Activated CD8-positive, alpha-beta memory T cell treated with anti-CD3 and anti-CD28 coated beads, Interleukin-2, amount 10 ng/mL, durations not matched to agents 7 days and 5 days (primary cell): ENCODE measurements at regions not wholly inside any gene's neighbourhood (a gene's known extent, or its start where the extent isn't known, plus 50 kb on each side); places are given as distances from the start of the nearest gene placed in this dataset.

ENCODE experiments used
- ATAC-seq: fragments of 150-1000 bp; cut with Tn5 transposase; one replicate; pipeline ENCODE4 v1.10.0; 2021; ENCODE audit warnings: moderate library complexity
- CTCF ChIA-PET: fragments of 350-600 bp; sonication (Branson Sonifier 250); formaldehyde crosslinking; loops from one replicate; lab custom pipeline; 2021; ENCODE audit warnings: antibody characterized with exemption; lab: Charles Lee
- DNase-seq: peaks from one replicate; pipeline ENCODE4 v3.0.0-alpha.2; 2020
- H3K27ac Mint-ChIP-seq: one replicate; pipeline ENCODE4 v1.8.0; 2021; ENCODE audit warnings: mild to moderate bottlenecking, mixed read lengths
- H3K27me3 Mint-ChIP-seq: one replicate; pipeline ENCODE4 v1.8.0; 2021; ENCODE audit warnings: mixed read lengths
- H3K36me3 Mint-ChIP-seq: one replicate; pipeline ENCODE4 v1.8.0; 2021; ENCODE audit warnings: mild to moderate bottlenecking, mixed read lengths
- H3K4me1 Mint-ChIP-seq: one replicate; pipeline ENCODE4 v1.8.0; 2021; ENCODE audit warnings: mixed read lengths
- H3K4me3 Mint-ChIP-seq: one replicate; pipeline ENCODE4 v1.8.0; 2021; ENCODE audit warnings: mild to moderate bottlenecking, moderate library complexity, mixed read lengths
- H3K9me3 Mint-ChIP-seq: one replicate; pipeline ENCODE4 v1.8.0; 2022; ENCODE audit warnings: low read depth, mixed read lengths

- CTCF ChIA-PET = no interaction called here
- H3K9me3 Mint-ChIP-seq = peaks cover 6% of the 10 kb centered on the region
- H3K4me3 Mint-ChIP-seq = no peak overlapping the region
- no peak overlapping the region for H3K27ac Mint-ChIP-seq
- H3K4me1 Mint-ChIP-seq = no peaks in the 10 kb centered on the region
- DNase-seq (no peak), ATAC-seq (no peak)
- H3K36me3 Mint-ChIP-seq = no peaks in the 10 kb centered on the region
- no peaks in the 10 kb centered on the region for H3K27me3 Mint-ChIP-seq
These were observed 1052.4 kb downstream of the TUSC7 start for GRCh38 chr3:117761703-117762620.

GRCh38 chr3:117762621-117763037, 1053.0 kb downstream of the TUSC7 start:
- Mint-ChIP-seq H3K4me3 (no peak overlapping the region), H3K27me3 (no peaks in the 10 kb centered on the region), H3K36me3 (no peaks in the 10 kb centered on the region), H3K4me1 (no peaks in the 10 kb centered on the region), H3K27ac (no peak overlapping the region), H3K9me3 (peaks cover 6% of the 10 kb centered on the region)
- DNase-seq = no peak
- no peak for ATAC-seq
- CTCF ChIA-PET = no interaction called here

- Mint-ChIP-seq H3K36me3 (no peaks in the 10 kb centered on the region), H3K27me3 (no peaks in the 10 kb centered on the region), H3K9me3 (peaks cover 6% of the 10 kb centered on the region), H3K27ac (no peak overlapping the region), H3K4me1 (no peaks in the 10 kb centered on the region), H3K4me3 (no peak overlapping the region)
- no peak for ATAC-seq
- CTCF ChIA-PET = no interaction called here
- DNase-seq = no peak
These were observed 1054.0 kb downstream of the TUSC7 start for GRCh38 chr3:117763561-117763960.

GRCh38 chr3:117768581-117768980, 1059.0 kb downstream of the TUSC7 start:
- H3K36me3 Mint-ChIP-seq = no peaks in the 10 kb centered on the region
- CTCF ChIA-PET = no interaction called here
- no peaks in the 10 kb centered on the region for H3K4me1 Mint-ChIP-seq
- DNase-seq = no peak
- H3K9me3 Mint-ChIP-seq = peaks cover 5% of the 10 kb centered on the region
- ATAC-seq = no peak
- H3K4me3 Mint-ChIP-seq = no peak overlapping the region
- no peak overlapping the region for H3K27ac Mint-ChIP-seq
- H3K27me3 Mint-ChIP-seq = no peaks in the 10 kb centered on the region

GRCh38 chr3:117774130-117774529, 1064.6 kb downstream of the TUSC7 start:
- no peaks in the 10 kb centered on the region for H3K36me3 Mint-ChIP-seq
- H3K27ac Mint-ChIP-seq = no peak overlapping the region
- no peak for ATAC-seq
- CTCF ChIA-PET = no interaction called here
- H3K4me1 Mint-ChIP-seq = no peaks in the 10 kb centered on the region
- no peak for DNase-seq
- peaks cover 5% of the 10 kb centered on the region for H3K9me3 Mint-ChIP-seq
- H3K27me3 Mint-ChIP-seq = no peaks in the 10 kb centered on the region
- H3K4me3 Mint-ChIP-seq = no peak overlapping the region

- no peaks in the 10 kb centered on the region for H3K4me1 Mint-ChIP-seq
- H3K36me3 Mint-ChIP-seq = no peaks in the 10 kb centered on the region
These were observed 1076.8 kb downstream of the TUSC7 start for GRCh38 chr3:117786349-117786748.

GRCh38 chr3:117788061-117788460, 1078.5 kb downstream of the TUSC7 start:
- ATAC-seq (no peak), DNase-seq (no peak)
- Mint-ChIP-seq H3K4me3 (no peak overlapping the region), H3K4me1 (no peaks in the 10 kb centered on the region), H3K27ac (no peak overlapping the region), H3K9me3 (no peaks in the 10 kb centered on the region), H3K36me3 (no peaks in the 10 kb centered on the region), H3K27me3 (no peaks in the 10 kb centered on the region)
- CTCF ChIA-PET = no interaction called here

More at GRCh38 chr3:117786349-117786748, 1076.8 kb downstream of the TUSC7 start:
- DNase-seq (no peak), ATAC-seq (no peak)
- H3K27me3 Mint-ChIP-seq = no peaks in the 10 kb centered on the region
- no peak overlapping the region for H3K27ac Mint-ChIP-seq
- no peaks in the 10 kb centered on the region for H3K9me3 Mint-ChIP-seq
- CTCF ChIA-PET = no interaction called here
- no peak overlapping the region for H3K4me3 Mint-ChIP-seq

GRCh38 chr3:117788506-117788905, 1078.9 kb downstream of the TUSC7 start:
- Mint-ChIP-seq H3K27me3 (no peaks in the 10 kb centered on the region), H3K36me3 (no peaks in the 10 kb centered on the region), H3K27ac (no peak overlapping the region), H3K9me3 (no peaks in the 10 kb centered on the region), H3K4me3 (no peak overlapping the region), H3K4me1 (no peaks in the 10 kb centered on the region)
- ATAC-seq (no peak), DNase-seq (no peak)
- CTCF ChIA-PET = no interaction called here

- Mint-ChIP-seq H3K4me1 (no peaks in the 10 kb centered on the region), H3K27me3 (no peaks in the 10 kb centered on the region), H3K36me3 (no peaks in the 10 kb centered on the region), H3K4me3 (no peak overlapping the region), H3K27ac (no peak overlapping the region), H3K9me3 (peaks cover 4% of the 10 kb centered on the region)
- CTCF ChIA-PET = no interaction called here
- ATAC-seq = no peak
- no peak for DNase-seq
These were observed 1080.8 kb downstream of the TUSC7 start for GRCh38 chr3:117790235-117790987.

GRCh38 chr3:117793622-117794265, 1084.2 kb downstream of the TUSC7 start:
- H3K9me3 Mint-ChIP-seq = peaks cover 5% of the 10 kb centered on the region
- DNase-seq (no peak), ATAC-seq (no peak)
- CTCF ChIA-PET = no interaction called here
- H3K4me3 Mint-ChIP-seq = no peak overlapping the region
- no peak overlapping the region for H3K27ac Mint-ChIP-seq
- H3K27me3 Mint-ChIP-seq = no peaks in the 10 kb centered on the region
- no peaks in the 10 kb centered on the region for H3K4me1 Mint-ChIP-seq
- no peaks in the 10 kb centered on the region for H3K36me3 Mint-ChIP-seq

GRCh38 chr3:117798221-117798620, 1088.6 kb downstream of the TUSC7 start:
- Mint-ChIP-seq H3K9me3 (peaks cover 7% of the 10 kb centered on the region), H3K27ac (no peak overlapping the region), H3K27me3 (no peaks in the 10 kb centered on the region), H3K4me1 (no peaks in the 10 kb centered on the region), H3K36me3 (no peaks in the 10 kb centered on the region), H3K4me3 (no peak overlapping the region)
- ATAC-seq (no peak), DNase-seq (no peak)
- CTCF ChIA-PET = no interaction called here

- CTCF ChIA-PET = no interaction called here
- Mint-ChIP-seq H3K9me3 (peaks cover 7% of the 10 kb centered on the region), H3K36me3 (no peaks in the 10 kb centered on the region), H3K4me1 (no peaks in the 10 kb centered on the region), H3K27ac (no peak overlapping the region), H3K4me3 (no peak overlapping the region), H3K27me3 (no peaks in the 10 kb centered on the region)
- no peak for DNase-seq
- ATAC-seq = no peak
These were observed 1089.3 kb downstream of the TUSC7 start for GRCh38 chr3:117798687-117799386.

- CTCF ChIA-PET = no interaction called here
- DNase-seq (no peak), ATAC-seq (no peak)
- H3K36me3 Mint-ChIP-seq = no peaks in the 10 kb centered on the region
- no peaks in the 10 kb centered on the region for H3K27me3 Mint-ChIP-seq
- no peaks in the 10 kb centered on the region for H3K4me1 Mint-ChIP-seq
- H3K9me3 Mint-ChIP-seq = peaks cover 3% of the 10 kb centered on the region
- no peak overlapping the region for H3K4me3 Mint-ChIP-seq
- no peak overlapping the region for H3K27ac Mint-ChIP-seq
These were observed 1089.8 kb downstream of the TUSC7 start for GRCh38 chr3:117799387-117799735.
